H9 (cell line): ENCODE measurements at regions not wholly inside any gene's neighbourhood (a gene's known extent, or its start where the extent isn't known, plus 50 kb on each side); places are given as distances from the start of the nearest gene placed in this dataset.

Source experiments
- DNase-seq: peaks from one replicate; pipeline ENCODE4 v3.0.0-alpha.2; 2017
- H2AFZ ChIP-seq: one replicate; pipeline ENCODE4 v1.6.1; 2013; ENCODE audit warnings: mild to moderate bottlenecking, low read length, control low read depth, moderate library complexity
- H2AK5ac ChIP-seq: 2 replicates; pipeline ENCODE4 v1.6.1; 2013; ENCODE audit warnings: low read length, control low read depth, mixed read lengths; ENCODE audit not compliant: insufficient read length
- H2BK120ac ChIP-seq: one replicate; pipeline ENCODE4 v1.6.1; 2013; ENCODE audit warnings: low read depth, mild to moderate bottlenecking, low read length, control low read depth, inconsistent platforms; ENCODE audit not compliant: poor library complexity, severe bottlenecking
- H2BK12ac ChIP-seq: 2 replicates; pipeline ENCODE4 v1.6.1; 2013; ENCODE audit warnings: low read length, control low read depth, mixed read lengths, low read depth; ENCODE audit not compliant: insufficient read length
- H2BK15ac ChIP-seq: 2 replicates; pipeline ENCODE4 v1.6.1; 2013; ENCODE audit warnings: low read depth, low read length, control low read depth
- H2BK20ac ChIP-seq: one replicate; pipeline ENCODE4 v1.6.1; 2013; ENCODE audit warnings: low read depth, mild to moderate bottlenecking, low read length, control low read depth, inconsistent platforms; ENCODE audit not compliant: poor library complexity, severe bottlenecking
- H2BK5ac ChIP-seq: 2 replicates; pipeline ENCODE4 v1.6.1; 2013; ENCODE audit warnings: low read length, control low read depth, mixed read lengths; ENCODE audit not compliant: insufficient read length
- H3K14ac ChIP-seq: 2 replicates; pipeline ENCODE4 v1.6.1; 2013; ENCODE audit warnings: low read length, control low read depth; ENCODE audit not compliant: insufficient read depth
- H3K18ac ChIP-seq: 2 replicates; pipeline ENCODE4 v1.6.1; 2013; ENCODE audit warnings: low read depth, mild to moderate bottlenecking, mixed read lengths, low read length, control low read depth; ENCODE audit not compliant: insufficient read length
- H3K23ac ChIP-seq: 2 replicates; pipeline ENCODE4 v1.6.1; 2013; ENCODE audit warnings: low read length, control low read depth, mixed read lengths, low read depth; ENCODE audit not compliant: insufficient read length
- H3K23me2 ChIP-seq: 2 replicates; pipeline ENCODE4 v1.6.1; 2013; ENCODE audit warnings: low read depth, mild to moderate bottlenecking, mixed read lengths, low read length, control low read depth; ENCODE audit not compliant: insufficient read length, poor library complexity, severe bottlenecking
- H3K27ac ChIP-seq: 2 replicates; pipeline ENCODE4 v1.5.1; 2013; ENCODE audit warnings: low read length, control low read depth, mixed read lengths, low read depth; ENCODE audit not compliant: insufficient read length
- H3K27me3 ChIP-seq: 2 replicates; pipeline ENCODE4 v1.6.1; 2013; ENCODE audit warnings: low read length, control low read depth, inconsistent platforms; ENCODE audit not compliant: insufficient read depth
- H3K4ac ChIP-seq: 2 replicates; pipeline ENCODE4 v1.6.1; 2013; ENCODE audit warnings: low read depth, mild to moderate bottlenecking, control low read depth, inconsistent platforms, low read length, moderate library complexity
- H3K4me1 ChIP-seq: 2 replicates; pipeline ENCODE4 v1.6.1; 2013; ENCODE audit warnings: low read length, control low read depth, inconsistent platforms; ENCODE audit not compliant: insufficient read depth
- H3K4me2 ChIP-seq: 2 replicates; pipeline ENCODE4 v1.6.1; 2013; ENCODE audit warnings: low read length, control low read depth, mixed read lengths; ENCODE audit not compliant: insufficient read length, insufficient read depth
- H3K56ac ChIP-seq: 2 replicates; pipeline ENCODE4 v1.6.1; 2013; ENCODE audit warnings: low read depth, mild to moderate bottlenecking, mixed read lengths, low read length, control low read depth; ENCODE audit not compliant: insufficient read length
- H3K79me1 ChIP-seq: 2 replicates; pipeline ENCODE4 v1.6.1; 2013; ENCODE audit warnings: low read depth, mild to moderate bottlenecking, moderate library complexity, low read length, control low read depth, inconsistent platforms; ENCODE audit not compliant: insufficient read depth, poor library complexity, severe bottlenecking
- H3K79me2 ChIP-seq: 2 replicates; pipeline ENCODE4 v1.6.1; 2013; ENCODE audit warnings: low read length, control low read depth, inconsistent platforms; ENCODE audit not compliant: insufficient read depth
- H3K9ac ChIP-seq: 2 replicates; pipeline ENCODE4 v1.6.1; 2013; ENCODE audit warnings: low read length, control low read depth, mixed read lengths; ENCODE audit not compliant: insufficient read length; ENCODE audit errors: extremely low read depth
- H3K9me3 ChIP-seq: one replicate; pipeline ENCODE4 v1.6.1; 2013; ENCODE audit warnings: low read depth, low read length, inconsistent platforms; ENCODE audit not compliant: control insufficient read depth
- H3T11ph ChIP-seq: one replicate; pipeline ENCODE4 v1.6.1; 2013; ENCODE audit warnings: mild to moderate bottlenecking, low read length, control low read depth, inconsistent platforms
- H4K20me1 ChIP-seq: one replicate; pipeline ENCODE4 v1.6.1; 2013; ENCODE audit not compliant: control insufficient read depth, insufficient read length, insufficient read depth
- H4K5ac ChIP-seq: 2 replicates; pipeline ENCODE4 v1.6.1; 2013; ENCODE audit warnings: low read depth, mild to moderate bottlenecking, mixed read lengths, low read length, control low read depth; ENCODE audit not compliant: insufficient read length
- H4K8ac ChIP-seq: replicated peaks from 2 replicates; pipeline ENCODE4 v1.6.1; 2013; ENCODE audit warnings: low read length, control low read depth, mixed read lengths, low read depth; ENCODE audit not compliant: insufficient read length
- H4K91ac ChIP-seq: 2 replicates; pipeline ENCODE4 v1.6.1; 2013; ENCODE audit warnings: low read depth, mild to moderate bottlenecking, moderate library complexity, mixed read lengths, low read length, control low read depth; ENCODE audit not compliant: insufficient read length
- H3K27ac Mint-ChIP-seq, 3 experiments: 2 replicates in 2 of 3; 3 replicates in 1 of 3; pipeline ENCODE4 v1.8.0; 2020 to 2021; ENCODE audit warnings: mixed read lengths in 3 of 3, mild to moderate bottlenecking in 1 of 3, moderate library complexity in 1 of 3
- H3K27me3 Mint-ChIP-seq: 2 replicates; pipeline ENCODE4 v1.8.0; 2021; ENCODE audit warnings: low read depth, mild to moderate bottlenecking, moderate library complexity, mixed read lengths
- H3K36me3 Mint-ChIP-seq, 3 experiments: 2 replicates in 2 of 3; 3 replicates in 1 of 3; pipeline ENCODE4 v1.8.0; 2020 to 2021; ENCODE audit warnings: low read depth in 3 of 3, mixed read lengths in 3 of 3; ENCODE audit not compliant: insufficient read depth in 1 of 3
- H3K4me1 Mint-ChIP-seq, 2 experiments: 2 replicates each; pipeline ENCODE4 v1.8.0; 2020; ENCODE audit warnings: mixed read lengths in 2 of 2
- H3K4me3 Mint-ChIP-seq, 2 experiments: 2 replicates in 1 of 2; 3 replicates in 1 of 2; pipeline ENCODE4 v1.8.0; 2020 to 2021; ENCODE audit warnings: mild to moderate bottlenecking in 2 of 2, mixed read lengths in 2 of 2, moderate library complexity in 1 of 2
- H3K9me3 Mint-ChIP-seq, 2 experiments: 2 replicates in 1 of 2; 3 replicates in 1 of 2; pipeline ENCODE4 v1.8.0; 2020; ENCODE audit warnings: mild to moderate bottlenecking in 2 of 2, mixed read lengths in 2 of 2, moderate library complexity in 1 of 2
- TF ChIP-seq, protein P1 (sequence below): fragments of 200-600 bp; sonication (generic); conservative IDR thresholded peaks from 3 replicates; pipeline ENCODE4 v1.8.0; 2021; ENCODE audit warnings: antibody characterized with exemption, mild to moderate bottlenecking

DNA sequence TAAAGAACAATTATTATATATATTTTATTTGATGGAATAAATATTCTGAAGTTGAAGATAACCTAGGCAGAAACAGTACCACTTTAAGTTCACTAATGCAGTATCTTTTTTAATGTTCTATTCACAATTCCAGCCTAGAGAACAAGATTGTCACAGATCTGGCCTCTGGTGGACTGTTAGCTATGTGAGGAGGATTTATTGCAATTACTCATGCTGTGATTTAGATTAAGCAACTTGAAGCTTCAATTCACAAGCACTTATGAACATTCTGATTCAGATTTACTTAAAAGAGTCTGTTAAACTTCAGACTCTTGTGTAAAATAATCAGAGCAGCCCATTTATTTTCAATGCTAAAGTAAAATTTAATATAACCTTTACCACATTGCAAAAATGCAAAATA is 1489.8 kb downstream of the STIM2 start:
- Histone ChIP-seq H2BK20ac (no peak overlapping the region), H3K14ac (no peak overlapping the region), H3K4me2 (no peak overlapping the region), H3K9me3 (no peaks in the 10 kb centered on the region), H2BK5ac (no peak overlapping the region), H2AK5ac (no peak overlapping the region), H3K79me2 (no peaks in the 10 kb centered on the region), H3K56ac (no peak overlapping the region), H3K79me1 (no peaks in the 10 kb centered on the region), H3K27me3 (no peaks in the 10 kb centered on the region), H2BK15ac (no peak overlapping the region), H2AFZ (no peak overlapping the region), H3K9ac (no peak overlapping the region), H3K18ac (no peak overlapping the region), H3K4ac (no peak overlapping the region), H4K91ac (no peak overlapping the region), H2BK120ac (no peak overlapping the region), H2BK12ac (no peak overlapping the region), H4K8ac (no peak overlapping the region), H3K4me1 (no peaks in the 10 kb centered on the region), H3K23ac (no peak overlapping the region), H3T11ph (no peak overlapping the region), H4K5ac (no peak overlapping the region), H3K23me2 (no peaks in the 10 kb centered on the region), H4K20me1 (no peaks in the 10 kb centered on the region), H3K27ac (no peak overlapping the region)
- TF ChIP-seq, protein P1, sequence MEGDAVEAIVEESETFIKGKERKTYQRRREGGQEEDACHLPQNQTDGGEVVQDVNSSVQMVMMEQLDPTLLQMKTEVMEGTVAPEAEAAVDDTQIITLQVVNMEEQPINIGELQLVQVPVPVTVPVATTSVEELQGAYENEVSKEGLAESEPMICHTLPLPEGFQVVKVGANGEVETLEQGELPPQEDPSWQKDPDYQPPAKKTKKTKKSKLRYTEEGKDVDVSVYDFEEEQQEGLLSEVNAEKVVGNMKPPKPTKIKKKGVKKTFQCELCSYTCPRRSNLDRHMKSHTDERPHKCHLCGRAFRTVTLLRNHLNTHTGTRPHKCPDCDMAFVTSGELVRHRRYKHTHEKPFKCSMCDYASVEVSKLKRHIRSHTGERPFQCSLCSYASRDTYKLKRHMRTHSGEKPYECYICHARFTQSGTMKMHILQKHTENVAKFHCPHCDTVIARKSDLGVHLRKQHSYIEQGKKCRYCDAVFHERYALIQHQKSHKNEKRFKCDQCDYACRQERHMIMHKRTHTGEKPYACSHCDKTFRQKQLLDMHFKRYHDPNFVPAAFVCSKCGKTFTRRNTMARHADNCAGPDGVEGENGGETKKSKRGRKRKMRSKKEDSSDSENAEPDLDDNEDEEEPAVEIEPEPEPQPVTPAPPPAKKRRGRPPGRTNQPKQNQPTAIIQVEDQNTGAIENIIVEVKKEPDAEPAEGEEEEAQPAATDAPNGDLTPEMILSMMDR: no peak
- Mint-ChIP-seq H3K4me3 (no peak overlapping the region), H3K36me3 (peaks cover 1 to 8% (median 5%) of the 10 kb centered on the region in 3 experiments; a peak in 3 of 7 replicates), H3K4me1 (no peaks in the 10 kb centered on the region; a peak in 1 of 4 replicates), H3K27ac (no peak overlapping the region), H3K9me3 (peaks cover 2 to 12% of the 10 kb centered on the region in 2 experiments; a peak in 3 of 5 replicates), H3K27me3 (no peaks in the 10 kb centered on the region)
- no peak for DNase-seq
